H1 (cell line): ENCODE measurements at regions not wholly inside any gene's neighbourhood (a gene's known extent, or its start where the extent isn't known, plus 50 kb on each side); places are given as distances from the start of the nearest gene placed in this dataset.

Experiments used
- CTCF ChIA-PET: fragments of 300-600 bp; sonication (Branson Sonifier 250); formaldehyde crosslinking; loops from one replicate; lab custom pipeline; 2021; ENCODE audit not compliant: partially characterized antibody; lab: Charles Lee
- POLR2A ChIA-PET: fragments of 300-600 bp; sonication (Branson Sonifier 250); formaldehyde crosslinking; loops from one replicate; lab custom pipeline; 2021; ENCODE audit warnings: inconsistent platforms; ENCODE audit not compliant: partially characterized antibody; lab: Charles Lee
- DNase-seq, 2 experiments: peaks; one replicate each; pipeline versions ENCODE4 v3.0.0 to v3.0.0-alpha.2; 2010 to 2022; ENCODE audit warnings: low spot score in 2 of 2, low read depth in 1 of 2, mixed read lengths in 1 of 2
- FAIRE-seq: peaks from 2 replicates; lab custom pipeline; 2011; peaks lifted over from hg19 to GRCh38; lab: Jason Lieb, UNC
- H2AFZ ChIP-seq: 2 replicates; pipeline ENCODE4 v1.8.1; 2012; ENCODE audit warnings: low read length, inconsistent platforms
- H2AK5ac ChIP-seq: 2 replicates; pipeline ENCODE4 v1.6.1; 2013; ENCODE audit warnings: low read depth, low read length
- H2BK120ac ChIP-seq: replicated peaks from 2 replicates; pipeline ENCODE3; 2013; ENCODE audit warnings: low read depth, low read length, inconsistent platforms
- H2BK12ac ChIP-seq: 2 replicates; pipeline ENCODE4 v1.6.1; 2013; ENCODE audit warnings: low read depth, low read length
- H2BK15ac ChIP-seq: 2 replicates; pipeline ENCODE4 v1.6.1; 2013; ENCODE audit warnings: low read length
- H2BK20ac ChIP-seq: 2 replicates; pipeline ENCODE4 v1.6.1; 2013; ENCODE audit warnings: low read length
- H2BK5ac ChIP-seq: 2 replicates; pipeline ENCODE4 v1.6.1; 2013; ENCODE audit warnings: low read depth, low read length
- H3K14ac ChIP-seq: 2 replicates; pipeline ENCODE4 v1.6.1; 2013; ENCODE audit warnings: inconsistent platforms; ENCODE audit not compliant: insufficient read length
- H3K18ac ChIP-seq: 2 replicates; pipeline ENCODE4 v1.6.1; 2013; ENCODE audit warnings: low read length; ENCODE audit errors: extremely low read depth
- H3K23ac ChIP-seq: 2 replicates; pipeline ENCODE4 v1.6.1; 2013; ENCODE audit warnings: inconsistent platforms; ENCODE audit not compliant: insufficient read length
- H3K23me2 ChIP-seq: 2 replicates; pipeline ENCODE4 v1.6.1; 2013; ENCODE audit warnings: low read depth, low read length
- H3K27ac ChIP-seq: 2 replicates; pipeline ENCODE4 v1.6.1; 2011; ENCODE audit warnings: low read depth, low read length, inconsistent platforms
- H3K27me3 ChIP-seq, 4 experiments: replicated peaks in 1 of 4; 1 replicate in 1 of 4; 2 replicates in 3 of 4; pipeline versions ENCODE4 v1.6.1 to v1.8.1; 2011 to 2013; ENCODE audit warnings: low read length in 3 of 4, mild to moderate bottlenecking in 3 of 4, inconsistent platforms in 2 of 4, mixed read lengths in 2 of 4, moderate library complexity in 1 of 4; ENCODE audit not compliant: control insufficient read depth in 3 of 4, insufficient read depth in 3 of 4; ENCODE audit errors: extremely low read depth in 1 of 4
- H3K36me3 ChIP-seq, 4 experiments: 2 replicates each; pipeline versions ENCODE4 v1.6.1 to v1.8.1; 2011 to 2013; ENCODE audit warnings: mild to moderate bottlenecking in 4 of 4, low read length in 3 of 4, moderate library complexity in 2 of 4, control low read depth in 1 of 4, inconsistent platforms in 1 of 4; ENCODE audit not compliant: insufficient read depth in 4 of 4, control insufficient read depth in 2 of 4
- H3K4ac ChIP-seq: replicated peaks from 2 replicates; pipeline ENCODE3; 2013; ENCODE audit warnings: low read length, low read depth, mixed read lengths, inconsistent platforms; ENCODE audit not compliant: insufficient read length
- H3K4me1 ChIP-seq, 4 experiments: replicated peaks in 1 of 4; 1 replicate in 1 of 4; 2 replicates in 3 of 4; pipeline versions ENCODE4 v1.6.1 to v1.8.1; 2011 to 2013; ENCODE audit warnings: low read length in 3 of 4, inconsistent platforms in 2 of 4, mixed read lengths in 1 of 4; ENCODE audit not compliant: insufficient read depth in 4 of 4, control insufficient read depth in 3 of 4
- H3K4me2 ChIP-seq, 2 experiments: 2 replicates each; pipeline versions ENCODE4 v1.6.1 to v1.8.1; 2011 to 2013; ENCODE audit warnings: low read depth in 2 of 2, low read length in 2 of 2, control low read depth in 1 of 2, inconsistent platforms in 1 of 2, mild to moderate bottlenecking in 1 of 2; ENCODE audit not compliant: insufficient read depth in 1 of 2
- H3K4me3 ChIP-seq, 4 experiments: fragments of 200-600, 300-600 bp in 1 of 4; sonication (generic), shearing (Covaris generic), sonication (Bioruptor Twin) in 1 of 4; 2 replicates each; pipeline versions ENCODE4 v1.5.1 to v1.8.1; 2011 to 2016; ENCODE audit warnings: low read length in 4 of 4, low read depth in 3 of 4, control low read depth in 2 of 4, inconsistent platforms in 2 of 4, mild to moderate bottlenecking in 2 of 4, mixed read lengths in 1 of 4, moderate library complexity in 1 of 4; ENCODE audit not compliant: insufficient read depth in 2 of 4; ENCODE audit errors: extremely low read depth in 1 of 4
- H3K56ac ChIP-seq: replicated peaks from 2 replicates; pipeline ENCODE3; 2013; ENCODE audit warnings: low read depth, mild to moderate bottlenecking, mixed read lengths, low read length, inconsistent platforms; ENCODE audit not compliant: insufficient read length
- H3K79me1 ChIP-seq: 2 replicates; pipeline ENCODE4 v1.6.1; 2013; ENCODE audit warnings: low read depth, low read length, control low read depth
- H3K79me2 ChIP-seq, 2 experiments: 2 replicates each; pipeline versions ENCODE4 v1.6.1 to v1.8.1; 2012 to 2013; ENCODE audit warnings: low read length in 2 of 2, mild to moderate bottlenecking in 2 of 2, inconsistent platforms in 1 of 2; ENCODE audit not compliant: insufficient read depth in 2 of 2, control insufficient read depth in 1 of 2
- H3K9ac ChIP-seq, 4 experiments: replicated peaks in 1 of 4; 1 replicate in 1 of 4; 2 replicates in 3 of 4; pipeline versions ENCODE4 v1.6.1 to v1.8.1; 2011 to 2013; ENCODE audit warnings: low read depth in 3 of 4, low read length in 3 of 4, control low read depth in 2 of 4, mild to moderate bottlenecking in 2 of 4, moderate library complexity in 2 of 4, inconsistent platforms in 1 of 4; ENCODE audit errors: extremely low read depth in 1 of 4
- H3K9me3 ChIP-seq, 2 experiments: 2 replicates each; pipeline versions ENCODE4 v1.6.1 to v1.8.1; 2012 to 2013; ENCODE audit warnings: mild to moderate bottlenecking in 2 of 2, moderate library complexity in 2 of 2, control low read depth in 1 of 2, inconsistent platforms in 1 of 2, low read depth in 1 of 2, low read length in 1 of 2, mixed read lengths in 1 of 2; ENCODE audit not compliant: insufficient read depth in 2 of 2
- H4K20me1 ChIP-seq, 2 experiments: replicated peaks in 1 of 2; 2 replicates each; pipeline versions ENCODE3 to v1.8.1; 2011 to 2013; ENCODE audit warnings: inconsistent platforms in 2 of 2, low read length in 2 of 2, mild to moderate bottlenecking in 1 of 2; ENCODE audit not compliant: insufficient read depth in 2 of 2, control insufficient read depth in 1 of 2
- H4K5ac ChIP-seq: 2 replicates; pipeline ENCODE4 v1.6.1; 2013; ENCODE audit warnings: low read length, low read depth, mixed read lengths, inconsistent platforms; ENCODE audit not compliant: insufficient read length
- H4K8ac ChIP-seq: 2 replicates; pipeline ENCODE4 v1.8.0; 2013; ENCODE audit warnings: mild to moderate bottlenecking, moderate library complexity, low read length, inconsistent platforms; ENCODE audit not compliant: insufficient read depth; ENCODE audit errors: extremely low read depth
- H4K91ac ChIP-seq: replicated peaks from 2 replicates; pipeline ENCODE3; 2013; ENCODE audit warnings: low read length, mixed read lengths, inconsistent platforms; ENCODE audit not compliant: insufficient read length
- E2F6 ChIP-seq: IDR thresholded peaks from 2 replicates; pipeline ENCODE4 v1.6.1; 2012; ENCODE audit warnings: inconsistent platforms
- POU5F1 ChIP-seq: IDR thresholded peaks from 2 replicates; pipeline ENCODE4 v1.6.1; 2011; ENCODE audit warnings: low read depth, mild to moderate bottlenecking, low read length, moderate library complexity
- RNF2 ChIP-seq: fragments of 200-900, 300-1000 bp; sonication (generic); IDR thresholded peaks from 2 replicates; pipeline ENCODE4 v1.7.1; 2016; ENCODE audit warnings: borderline replicate concordance, low read depth, mild to moderate bottlenecking, antibody characterized with exemption, low read length; ENCODE audit not compliant: poor library complexity, severe bottlenecking; ENCODE audit errors: missing control alignments
- SUZ12 ChIP-seq: fragments of 200-600 bp; sonication (generic); IDR thresholded peaks from 2 replicates; pipeline ENCODE4 v1.6.1; 2012; ENCODE audit warnings: mild to moderate bottlenecking, inconsistent platforms, low read length, moderate library complexity, mixed read lengths
- WGBS, 2 experiments: shearing (Covaris generic) in 1 of 2; methylation state at CpG; one replicate each; pipeline versions ENCODE4 v1.1.6 to v1.1.7; 2013 to 2015; ENCODE audit warnings: low lambda C conversion rate in 2 of 2, mixed read lengths in 2 of 2, inconsistent platforms in 1 of 2, low coverage in 1 of 2, missing lambda C conversion rate in 1 of 2; ENCODE audit not compliant: insufficient replicate concordance in 2 of 2, insufficient coverage in 1 of 2, insufficient read length in 1 of 2; ENCODE audit errors: extremely low coverage in 1 of 2, missing lambda C conversion rate in 1 of 2; 5-methylcytosine and 5-hydroxymethylcytosine counted together

GRCh38 chr9:19624519-19624918 lies 164.3 kb downstream of the SLC24A2 start:
- H2BK5ac ChIP-seq: no peak overlapping the region
- H3K18ac ChIP-seq: no peak overlapping the region
- no peaks in the 10 kb centered on the region for H3K9me3 ChIP-seq
- FAIRE-seq (no peak), DNase-seq (no peak)
- H3K4me2 ChIP-seq: no peak overlapping the region
- H3K23ac ChIP-seq: no peak overlapping the region
- no peak overlapping the region for H3K4me3 ChIP-seq
- no peak overlapping the region for H2AFZ ChIP-seq
- no peak overlapping the region for H3K56ac ChIP-seq
- no peak overlapping the region for H2BK120ac ChIP-seq
- no peak overlapping the region for H2AK5ac ChIP-seq
- H3K4ac ChIP-seq: no peak overlapping the region
- H2BK12ac ChIP-seq: no peak overlapping the region
- POLR2A ChIA-PET: no interaction called here
- H3K79me1 ChIP-seq: no peaks in the 10 kb centered on the region
- no peak overlapping the region for H3K14ac ChIP-seq
- no peak overlapping the region for H4K91ac ChIP-seq
- no peaks in the 10 kb centered on the region for H3K4me1 ChIP-seq
- no peaks in the 10 kb centered on the region for H4K20me1 ChIP-seq
- H3K9ac ChIP-seq: no peak overlapping the region
- no peak overlapping the region for H3K27ac ChIP-seq
- no peak overlapping the region for H2BK20ac ChIP-seq
- no peaks in the 10 kb centered on the region for H3K79me2 ChIP-seq
- H4K8ac ChIP-seq: no peak overlapping the region
- H3K36me3 ChIP-seq: no peaks in the 10 kb centered on the region
- no peak overlapping the region for H4K5ac ChIP-seq
- no peak for TF ChIP-seq POU5F1
- no peak for TF ChIP-seq E2F6
- no peak for TF ChIP-seq RNF2
- no peak for TF ChIP-seq SUZ12
- TF ChIP-seq, all 59 proteins: peak for 0
- H3K23me2 ChIP-seq: no peaks in the 10 kb centered on the region
- H2BK15ac ChIP-seq: no peak overlapping the region
- H3K27me3 ChIP-seq: no peaks in the 10 kb centered on the region
- 94% methylated on average over 3 of the region's 3 CpGs; no CpG with 5 or more reads in 1 of the 2 experiments for WGBS, 2 experiments
- CTCF ChIA-PET: no interaction called here
